Lower leg skin (tissue), 4 donors: ENCODE measurements at regions not wholly inside any gene's neighbourhood (a gene's known extent, or its start where the extent isn't known, plus 50 kb on each side); places are given as distances from the start of the nearest gene placed in this dataset.

Experiments
- DNase-seq, 2 donors: peaks; one replicate each; pipeline ENCODE4 v3.0.0-alpha.2; 2019; ENCODE audit warnings: low spot score in 2 of 2
- H3K4me3 ChIP-seq: fragments of 200-600 bp; sonication (generic); 2 replicates; pipeline ENCODE4 v1.5.1; 2017; ENCODE audit warnings: mild to moderate bottlenecking, low read depth; ENCODE audit not compliant: poor library complexity, severe bottlenecking
- CTCF ChIP-seq, 3 donors: fragments of 450-650 bp; IDR thresholded peaks; one replicate each; pipeline ENCODE4 v1.5.1; 2016; ENCODE audit warnings: antibody characterized with exemption in 3 of 3, mild to moderate bottlenecking in 3 of 3, moderate library complexity in 2 of 3
- POLR2A ChIP-seq, 2 donors: fragments of 450-650 bp; IDR thresholded peaks; one replicate each; pipeline ENCODE4 v1.6.1; 2016 to 2017; ENCODE audit warnings: antibody characterized with exemption in 2 of 2, mild to moderate bottlenecking in 1 of 2, moderate library complexity in 1 of 2
- WGBS, 2 donors: methylation state at CpG; one replicate each; pipeline ENCODE4 v1.1.5; 2018; 5-methylcytosine and 5-hydroxymethylcytosine counted together
- intact Hi-C: fragments of 100-400 bp; cut with DNase I; formaldehyde crosslinking; loops from one replicate; pipeline ENCODE4 v1.15.0; 2023; ENCODE audit warnings: low total_unique reads

DNA sequence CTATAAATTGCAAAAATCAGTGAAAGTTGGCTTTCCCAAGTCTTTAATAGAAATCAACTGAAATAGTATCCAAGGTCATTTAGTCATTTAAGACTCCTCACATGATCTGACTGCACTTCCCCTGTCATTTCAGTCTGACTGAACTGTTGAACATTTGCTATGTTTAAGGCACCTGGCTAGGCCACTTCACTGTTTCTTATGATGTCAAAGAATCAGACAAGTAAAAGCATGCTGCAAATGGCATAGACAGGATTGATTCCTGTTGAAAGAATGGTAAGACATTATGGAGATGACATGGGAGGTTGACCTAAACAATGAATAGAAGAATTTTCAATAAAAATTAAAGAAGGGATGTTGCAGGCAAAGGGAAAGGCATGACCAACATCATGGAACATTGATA, 502.1 kb downstream of the NFIB start:
- TF ChIP-seq POLR2A (IDR thresholded peaks at IDR 0.05) (no peak), CTCF (IDR thresholded peaks at IDR 0.05) (no peak)
- DNase-seq: no peak
- H3K4me3 ChIP-seq: no peak overlapping the region
- intact Hi-C loops: no loop called here

- H3K4me3 ChIP-seq: no peak overlapping the region
- intact Hi-C loops: no loop called here
- no peak for TF ChIP-seq POLR2A (IDR thresholded peaks at IDR 0.05)
- no peak for TF ChIP-seq CTCF (IDR thresholded peaks at IDR 0.05)
- WGBS, 2 donors: 84 to 94% methylated on average over 6 of the region's 6 CpGs
- DNase-seq: no peak
Observed at GRCh38 chr9:13810510-13810909, 503.4 kb downstream of the NFIB start.

- intact Hi-C loops: no loop called here
- WGBS, 2 donors: 87 to 93% methylated on average over 1 of the region's 1 CpG
- TF ChIP-seq POLR2A (IDR thresholded peaks at IDR 0.05): no peak
- no peak for TF ChIP-seq CTCF (IDR thresholded peaks at IDR 0.05)
- H3K4me3 ChIP-seq: no peak overlapping the region
- DNase-seq: no peak
Observed at GRCh38 chr9:13809401-13809800, 504.5 kb downstream of the NFIB start.

DNA sequence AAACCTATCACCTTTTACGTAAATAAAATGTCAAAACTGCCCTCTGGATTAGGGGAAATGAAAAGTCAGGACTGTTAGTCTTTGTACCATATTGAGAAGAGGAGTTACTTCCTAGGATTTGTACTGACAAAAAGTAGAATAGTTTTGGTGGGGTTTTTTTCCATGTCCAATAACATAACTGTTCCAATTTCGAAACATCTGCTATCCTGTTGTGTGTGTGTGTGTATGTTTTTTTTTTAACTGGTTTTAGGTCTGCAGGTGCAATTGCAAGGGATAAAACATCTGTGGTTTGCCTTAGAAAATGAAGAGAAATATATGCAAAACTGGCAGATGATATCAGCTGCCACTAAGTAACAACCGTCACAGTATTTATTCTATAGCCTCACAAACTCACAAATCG, 506.8 kb downstream of the NFIB start:
- TF ChIP-seq POLR2A (IDR thresholded peaks at IDR 0.05): no peak
- no peak for TF ChIP-seq CTCF (IDR thresholded peaks at IDR 0.05)
- 88 to 93% methylated on average over 4 of the region's 4 CpGs for WGBS, 2 donors
- intact Hi-C loops: no loop called here
- H3K4me3 ChIP-seq: no peak overlapping the region
- DNase-seq: no peak

DNA sequence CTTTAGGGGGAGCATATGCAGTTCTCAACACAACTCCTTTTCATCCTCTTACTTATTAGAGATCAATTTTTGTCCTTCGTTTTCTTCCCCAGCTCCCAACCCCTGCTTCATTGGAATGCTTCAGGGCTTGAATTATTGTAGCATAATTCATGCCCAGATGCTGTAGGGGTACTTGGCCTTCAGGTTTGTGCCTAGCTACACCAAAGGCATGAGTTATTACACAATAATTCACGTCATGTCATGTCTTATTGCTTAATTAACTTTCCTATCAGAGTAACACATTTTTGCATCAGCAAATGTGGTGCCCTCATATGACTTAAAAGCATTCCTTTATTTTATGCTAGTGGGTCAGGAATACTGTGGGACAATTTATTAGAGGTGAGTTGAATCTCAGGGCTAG, 507.2 kb downstream of the NFIB start:
- intact Hi-C loops: no loop called here
- H3K4me3 ChIP-seq: no peak overlapping the region
- no peak for DNase-seq
- no peak for TF ChIP-seq POLR2A (IDR thresholded peaks at IDR 0.05)
- TF ChIP-seq CTCF (IDR thresholded peaks at IDR 0.05): no peak
- WGBS, 2 donors: 53 to 55% methylated on average over 2 of the region's 2 CpGs

GRCh38 chr9:13805546-13805945, 508.4 kb downstream of the NFIB start:
- no peak for TF ChIP-seq CTCF (IDR thresholded peaks at IDR 0.05)
- no peak for TF ChIP-seq POLR2A (IDR thresholded peaks at IDR 0.05)
- WGBS, 2 donors: 81 to 90% methylated on average over 5 of the region's 5 CpGs
- intact Hi-C loops: no loop called here
- no peak overlapping the region for H3K4me3 ChIP-seq
- DNase-seq: no peak
